ENCODE measurements at regions not wholly inside any gene's neighbourhood (a gene's known extent, or its start where the extent isn't known, plus 50 kb on each side); places are given as distances from the start of the nearest gene placed in this dataset.

DNA sequence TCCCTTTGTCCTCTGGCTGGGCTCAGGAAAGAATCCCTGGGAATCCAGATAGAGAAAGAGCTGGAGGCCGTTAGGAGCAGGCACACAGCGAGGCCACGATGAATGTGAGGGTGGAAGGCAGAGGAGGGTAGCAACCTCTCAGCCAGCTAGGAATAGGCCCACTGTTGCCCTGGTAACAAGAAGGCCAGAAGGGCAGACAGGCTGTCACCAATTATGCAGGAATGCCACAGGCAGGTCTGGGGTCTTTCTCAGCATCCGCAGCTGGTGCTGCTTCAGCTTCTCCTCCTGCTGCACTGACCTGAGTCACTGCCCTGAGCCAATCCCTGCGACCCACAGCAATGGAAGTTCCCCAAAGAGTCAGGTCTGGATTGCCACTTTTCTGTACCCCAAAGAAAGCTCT lies 62.8 kb upstream of the C3orf80 start:
- Histone ChIP-seq H3K9ac (ENCODE audit: low read depth, low read length) (no peak overlapping the region), H3K27ac (ENCODE audit: insufficient read depth, low read length) (no peak overlapping the region), H3K18ac (ENCODE audit: low read depth, low read length) (no peak overlapping the region), H3K79me1 (ENCODE audit: low read depth in 1 of 2, low read length in 2 of 2) (no peaks in the 10 kb centered on the region), H3K14ac (replicated peaks; ENCODE audit: low read depth, low read length) (no peak overlapping the region), H3K4me2 (ENCODE audit: low read depth, low read length) (no peak overlapping the region), H2BK120ac (ENCODE audit: low read depth, low read length) (no peak overlapping the region), H3K4me3 (ENCODE audit: insufficient read depth, low read depth, low read length) (no peak overlapping the region), H3K9me3 (ENCODE audit: control insufficient read depth, insufficient read depth, low read length) (no peaks in the 10 kb centered on the region), H2AK5ac (ENCODE audit: low read depth, low read length) (no peak overlapping the region; the same call in 1 of the 2 replicates), H3K56ac (ENCODE audit: extremely low read depth, insufficient read depth, low read length) (no peak overlapping the region), H3K9me1 (ENCODE audit: insufficient read depth, low read length) (no peaks in the 10 kb centered on the region; the same call in 1 of the 2 replicates), H2AFZ (replicated peaks; ENCODE audit: low read length, poor library complexity) (peak overlapping the region; percentile 74), H3K36me3 (ENCODE audit: control insufficient read depth, insufficient read depth, low read length) (no peaks in the 10 kb centered on the region), H2BK5ac (ENCODE audit: low read depth, low read length, poor library complexity, severe bottlenecking) (no peak overlapping the region), H4K20me1 (ENCODE audit: insufficient read depth, low read length) (no peaks in the 10 kb centered on the region), H2BK15ac (ENCODE audit: low read depth, low read length) (no peak overlapping the region), H3K4ac (ENCODE audit: low read depth, low read length) (no peak overlapping the region), H2AK9ac (replicated peaks; ENCODE audit: low read depth, low read length, poor library complexity) (no peak overlapping the region), H4K8ac (ENCODE audit: low read depth in 2 of 2, low read length in 2 of 2) (no peak overlapping the region), H3K4me1 (ENCODE audit: control insufficient read depth, insufficient read depth, low read length) (no peaks in the 10 kb centered on the region), H2BK20ac (ENCODE audit: low read depth, low read length) (no peak overlapping the region), H3K23ac (ENCODE audit: low read depth, low read length) (no peak overlapping the region), H3K27me3 (ENCODE audit: control insufficient read depth, insufficient read depth, low read length) (no peaks in the 10 kb centered on the region; the same call in 1 of the 2 replicates), H4K5ac (ENCODE audit: low read depth, low read length) (no peak overlapping the region; the same call in 1 of the 2 replicates), H4K91ac (ENCODE audit: insufficient read depth, low read depth, low read length) (no peak overlapping the region)
- dilution Hi-C loops (cut with HindIII; ENCODE audit: low sequenced_read_pairs, unreplicated experiment) (no loop called here), in situ Hi-C loops (cut with MboI; ENCODE audit: low sequenced_read_pairs) (loop anchor here (5.0 to 25.0 kb wide), 3 partner anchors 180 to 275 kb away; no protein-coding TSS in a partner anchor), intact Hi-C loops (cut with micrococcal nuclease) (loop anchor here (5.0 kb wide), 4 partner anchors 50 to 325 kb away; no protein-coding TSS in a partner anchor)
- no peak for DNase-seq
- ChIA-PET POLR2A (ENCODE audit: unreplicated experiment) (interaction anchor here (0.9 kb wide), 1 partner anchor 287 kb away, joined by 4 read pairs; the partner anchor contains the start of gene TRIM59), CTCF (interaction anchor here (0.7 to 1.6 kb wide), 6 partner anchors 9 to 251 kb away, joined by 3 to 10 read pairs (median 4); no protein-coding TSS in a partner anchor)
- 18% methylated on average over 1 of the region's 5 CpGs; no CpG with 5 or more reads in 1 of the 2 experiments for WGBS, 2 experiments (ENCODE audit: extremely low coverage in 2 of 2, insufficient read length in 1 of 2)
- TF ChIP-seq, protein P1, sequence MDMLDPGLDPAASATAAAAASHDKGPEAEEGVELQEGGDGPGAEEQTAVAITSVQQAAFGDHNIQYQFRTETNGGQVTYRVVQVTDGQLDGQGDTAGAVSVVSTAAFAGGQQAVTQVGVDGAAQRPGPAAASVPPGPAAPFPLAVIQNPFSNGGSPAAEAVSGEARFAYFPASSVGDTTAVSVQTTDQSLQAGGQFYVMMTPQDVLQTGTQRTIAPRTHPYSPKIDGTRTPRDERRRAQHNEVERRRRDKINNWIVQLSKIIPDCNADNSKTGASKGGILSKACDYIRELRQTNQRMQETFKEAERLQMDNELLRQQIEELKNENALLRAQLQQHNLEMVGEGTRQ (IDR thresholded peaks at IDR 0.05; ENCODE audit: low read depth, low read length) = no peak
- no peak for TF ChIP-seq CHD1 (IDR thresholded peaks at IDR 0.05; ENCODE audit: low read depth, low read length)
- TF ChIP-seq ELK1 (IDR thresholded peaks at IDR 0.05; ENCODE audit: borderline replicate concordance, low read depth, low read length) = no peak
- no TSS peak for BruUV-seq (replicated peaks)
- ATAC-seq (ENCODE audit: low read depth) = no peak

Data from IMR-90 (cell line).